ENCODE measurements at regions not wholly inside any gene's neighbourhood (a gene's known extent, or its start where the extent isn't known, plus 50 kb on each side); places are given as distances from the start of the nearest gene placed in this dataset.
"Not testable (repeated sequence)": the region's sequence is repeated elsewhere in the genome, so short reads cannot be mapped to it uniquely, and the experiment has no call there.

- no peak for DNase-seq (ENCODE audit: low read depth)
- no peak for TF ChIP-seq CTCF (conservative IDR thresholded peaks at IDR 0.05; ENCODE audit: low read length)
- H3K4me3 ChIP-seq (ENCODE audit: low read length), result no peak overlapping the region
Measured at GRCh38 chrX:40853004-40853815, 117.9 kb upstream of the MED14 start.

GRCh38 chrX:40853816-40854123 lies 118.4 kb upstream of the MED14 start:
- no peak for TF ChIP-seq CTCF (conservative IDR thresholded peaks at IDR 0.05; ENCODE audit: low read length)
- H3K4me3 ChIP-seq (ENCODE audit: low read length), result no peak overlapping the region
- DNase-seq (ENCODE audit: low read depth), result no peak

GRCh38 chrX:40854242-40854641 lies 118.9 kb upstream of the MED14 start:
- no peak for TF ChIP-seq CTCF (conservative IDR thresholded peaks at IDR 0.05; ENCODE audit: low read length)
- H3K4me3 ChIP-seq (ENCODE audit: low read length), result no peak overlapping the region
- DNase-seq (ENCODE audit: low read depth), result no peak

GRCh38 chrX:40855411-40855810 lies 120.1 kb upstream of the MED14 start:
- no peak overlapping the region for H3K4me3 ChIP-seq (ENCODE audit: low read length)
- DNase-seq (ENCODE audit: low read depth), result no peak
- no peak for TF ChIP-seq CTCF (conservative IDR thresholded peaks at IDR 0.05; ENCODE audit: low read length)

- no peak overlapping the region for H3K4me3 ChIP-seq (ENCODE audit: low read length)
- no peak for DNase-seq (ENCODE audit: low read depth)
- TF ChIP-seq CTCF (conservative IDR thresholded peaks at IDR 0.05; ENCODE audit: low read length), result no peak
Measured at GRCh38 chrX:40855932-40856515, 120.7 kb upstream of the MED14 start.

- not testable (repeated sequence) for DNase-seq (ENCODE audit: low read depth); H3K4me3 ChIP-seq (ENCODE audit: low read length)
Measured at GRCh38 chrX:40861952-40862554, 126.7 kb upstream of the MED14 start.

GRCh38 chrX:40863260-40863659 lies 127.9 kb upstream of the MED14 start:
- not testable (repeated sequence) for DNase-seq (ENCODE audit: low read depth); H3K4me3 ChIP-seq (ENCODE audit: low read length)

- DNase-seq (ENCODE audit: low read depth), result no peak
- no peak for TF ChIP-seq CTCF (conservative IDR thresholded peaks at IDR 0.05; ENCODE audit: low read length)
- H3K4me3 ChIP-seq (ENCODE audit: low read length), result no peak overlapping the region
Measured at GRCh38 chrX:40863671-40864070, 128.3 kb upstream of the MED14 start.
